ENCODE measurements at regions not wholly inside any gene's neighbourhood (a gene's known extent, or its start where the extent isn't known, plus 50 kb on each side); places are given as distances from the start of the nearest gene placed in this dataset.
A peak's percentile ranks its signal among the peaks of the same experiment; 100 is the strongest.

- DNase-seq (ENCODE audit: low spot score): no peak
Observed at GRCh38 chr7:18200855-18201254, 173.2 kb upstream of the PRPS1L1 start.

- no peak for DNase-seq (ENCODE audit: low spot score)
Observed at GRCh38 chr7:18201350-18201749, 173.7 kb upstream of the PRPS1L1 start.

GRCh38 chr7:18202315-18203045, 174.8 kb upstream of the PRPS1L1 start:
- no peak for DNase-seq (ENCODE audit: low spot score)

GRCh38 chr7:18206331-18206730, 178.7 kb upstream of the PRPS1L1 start:
- DNase-seq (ENCODE audit: low spot score): no peak

GRCh38 chr7:18208921-18209320, 181.3 kb upstream of the PRPS1L1 start:
- DNase-seq (ENCODE audit: low spot score): no peak

GRCh38 chr7:18210377-18210776, 182.7 kb upstream of the PRPS1L1 start:
- no peak for DNase-seq (ENCODE audit: low spot score)

- DNase-seq (ENCODE audit: low spot score): no peak
Observed at GRCh38 chr7:18210788-18211187, 183.1 kb upstream of the PRPS1L1 start.

- no peak for DNase-seq (ENCODE audit: low spot score)
Observed at GRCh38 chr7:18212308-18212707, 184.7 kb upstream of the PRPS1L1 start.

GRCh38 chr7:18212758-18213157, 185.1 kb upstream of the PRPS1L1 start:
- peak; percentile 76 for DNase-seq (ENCODE audit: low spot score)

- no peak for DNase-seq (ENCODE audit: low spot score)
Observed at GRCh38 chr7:18213652-18214051, 186.0 kb upstream of the PRPS1L1 start.

- no peak for DNase-seq (ENCODE audit: low spot score)
Observed at GRCh38 chr7:18216270-18216669, 188.6 kb upstream of the PRPS1L1 start.

GRCh38 chr7:18221377-18222293, 194.0 kb upstream of the PRPS1L1 start:
- DNase-seq (ENCODE audit: low spot score): peak; percentile 47

GRCh38 chr7:18222636-18223035, 195.0 kb upstream of the PRPS1L1 start:
- DNase-seq (ENCODE audit: low spot score): no peak

- DNase-seq (ENCODE audit: low spot score): no peak
Observed at GRCh38 chr7:18224138-18224537, 196.5 kb upstream of the PRPS1L1 start.

GRCh38 chr7:18225067-18225466, 197.4 kb upstream of the PRPS1L1 start:
- peak; percentile 24 for DNase-seq (ENCODE audit: low spot score)

GRCh38 chr7:18226598-18226997, 199.0 kb upstream of the PRPS1L1 start:
- DNase-seq (ENCODE audit: low spot score): no peak

- DNase-seq (ENCODE audit: low spot score): no peak
Observed at GRCh38 chr7:18228686-18229085, 201.0 kb upstream of the PRPS1L1 start.

- no peak for DNase-seq (ENCODE audit: low spot score)
Observed at GRCh38 chr7:18230271-18230670, 202.6 kb upstream of the PRPS1L1 start.

GRCh38 chr7:18231854-18232253, 204.2 kb upstream of the PRPS1L1 start:
- no peak for DNase-seq (ENCODE audit: low spot score)

- no peak for DNase-seq (ENCODE audit: low spot score)
Observed at GRCh38 chr7:18234519-18234918, 206.9 kb upstream of the PRPS1L1 start.

- no peak for DNase-seq (ENCODE audit: low spot score)
Observed at GRCh38 chr7:18235819-18236218, 208.2 kb upstream of the PRPS1L1 start.

- DNase-seq (ENCODE audit: low spot score): no peak
Observed at GRCh38 chr7:18239212-18239611, 211.6 kb upstream of the PRPS1L1 start.

Data from umbilical cord (tissue), 1 donor.